ENCODE measurements at regions not wholly inside any gene's neighbourhood (a gene's known extent, or its start where the extent isn't known, plus 50 kb on each side); places are given as distances from the start of the nearest gene placed in this dataset.

- H4K8ac ChIP-seq (ENCODE audit: extremely low read depth, insufficient read depth, low read length) = no peak overlapping the region
- no peak overlapping the region for H2BK15ac ChIP-seq (ENCODE audit: low read length)
- ChIA-PET POLR2A (ENCODE audit: partially characterized antibody) (no interaction called here), CTCF (ENCODE audit: partially characterized antibody) (interaction anchor here (1.1 to 1.6 kb wide), 3 partner anchors 18 to 126 kb away, joined by 3 read pairs; no protein-coding TSS in a partner anchor)
- H2AK5ac ChIP-seq (ENCODE audit: low read depth, low read length) = no peak overlapping the region
- H3K4me2 ChIP-seq (ENCODE audit: insufficient read depth in 1 of 2, low read depth in 2 of 2, low read length in 2 of 2) = no peak overlapping the region
- peaks cover 5 to 11% (median 7%) of the 10 kb centered on the region in 4 experiments for H3K4me1 ChIP-seq (replicated peaks in 1 of 4; ENCODE audit: control insufficient read depth in 3 of 4, insufficient read depth in 4 of 4, low read length in 3 of 4)
- H2BK5ac ChIP-seq (ENCODE audit: low read depth, low read length) = no peak overlapping the region
- no peak overlapping the region for H3K23ac ChIP-seq (ENCODE audit: insufficient read length)
- no peak overlapping the region for H3K9ac ChIP-seq (replicated peaks in 1 of 4; ENCODE audit: extremely low read depth in 1 of 4, low read depth in 3 of 4, low read length in 3 of 4)
- no peak overlapping the region for H3K56ac ChIP-seq (replicated peaks; ENCODE audit: insufficient read length, low read depth, low read length)
- no peak for DNase-seq (ENCODE audit: low read depth in 1 of 2, low spot score in 2 of 2)
- no peaks in the 10 kb centered on the region for H3K79me2 ChIP-seq (ENCODE audit: control insufficient read depth in 1 of 2, insufficient read depth in 2 of 2, low read length in 2 of 2)
- H3K4ac ChIP-seq (replicated peaks; ENCODE audit: insufficient read length, low read depth, low read length) = no peak overlapping the region
- H2BK20ac ChIP-seq (ENCODE audit: low read length) = no peak overlapping the region
- H3K4me3 ChIP-seq (ENCODE audit: extremely low read depth in 1 of 4, insufficient read depth in 2 of 4, low read depth in 3 of 4, low read length in 4 of 4) = no peak overlapping the region
- H3K36me3 ChIP-seq (ENCODE audit: control insufficient read depth in 2 of 4, insufficient read depth in 4 of 4, low read length in 3 of 4) = no peaks in the 10 kb centered on the region
- no peak overlapping the region for H3K14ac ChIP-seq (ENCODE audit: insufficient read length)
- no peaks in the 10 kb centered on the region for H3K27me3 ChIP-seq (replicated peaks in 1 of 4; ENCODE audit: control insufficient read depth in 3 of 4, extremely low read depth in 1 of 4, insufficient read depth in 3 of 4, low read length in 3 of 4)
- WGBS, 2 experiments (ENCODE audit: extremely low coverage in 1 of 2, insufficient coverage in 1 of 2, insufficient read length in 1 of 2, insufficient replicate concordance in 2 of 2, low coverage in 1 of 2, low lambda C conversion rate in 2 of 2, missing lambda C conversion rate in 1 of 2) = 81% methylated on average over 2 of the region's 2 CpGs; no CpG with 5 or more reads in 1 of the 2 experiments
- no peaks in the 10 kb centered on the region for H3K9me3 ChIP-seq (ENCODE audit: insufficient read depth in 2 of 2, low read depth in 1 of 2, low read length in 1 of 2)
- H3K27ac ChIP-seq (ENCODE audit: low read depth, low read length) = no peak overlapping the region
- no peak overlapping the region for H3K18ac ChIP-seq (ENCODE audit: extremely low read depth, low read length)
- H4K20me1 ChIP-seq (replicated peaks in 1 of 2; ENCODE audit: control insufficient read depth in 1 of 2, insufficient read depth in 2 of 2, low read length in 2 of 2) = no peaks in the 10 kb centered on the region
- H3K79me1 ChIP-seq (ENCODE audit: low read depth, low read length) = no peaks in the 10 kb centered on the region
- H2BK12ac ChIP-seq (ENCODE audit: low read depth, low read length) = no peak overlapping the region
- no peak overlapping the region for H4K91ac ChIP-seq (replicated peaks; ENCODE audit: insufficient read length, low read length)
- no peak overlapping the region for H2AFZ ChIP-seq (ENCODE audit: low read length)
- H3K23me2 ChIP-seq (ENCODE audit: low read depth, low read length) = no peaks in the 10 kb centered on the region
- H4K5ac ChIP-seq (ENCODE audit: insufficient read length, low read depth, low read length) = no peak overlapping the region
- no peak for FAIRE-seq
- H2BK120ac ChIP-seq (replicated peaks; ENCODE audit: low read depth, low read length) = no peak overlapping the region
- TF ChIP-seq HDAC2 (IDR thresholded peaks at IDR 0.05; ENCODE audit: borderline replicate concordance in 1 of 2, low read depth in 2 of 2, low read length in 2 of 2) (no peak), RBBP5 (IDR thresholded peaks at IDR 0.05; ENCODE audit: borderline replicate concordance, low read depth, low read length) (no peak)
These were observed 105.7 kb upstream of the ALDH1B1 start for GRCh38 chr9:38286766-38287165.

Data from H1 (cell line).